A673 (cell line): ENCODE measurements at regions not wholly inside any gene's neighbourhood (a gene's known extent, or its start where the extent isn't known, plus 50 kb on each side); places are given as distances from the start of the nearest gene placed in this dataset.

Source experiments
- BruUV-seq: library from RNA; stranded (reverse); fragments of 400-500 nt; replicated peaks from 2 replicates; lab custom pipeline; 2021; lab: Mats Ljungman, UMichigan
- CTCF ChIA-PET: fragments of 300-600 bp; sonication (Branson Sonifier 250); formaldehyde crosslinking; loops from one replicate; lab custom pipeline; 2022; ENCODE audit warnings: antibody characterized with exemption; lab: Charles Lee
- POLR2A ChIA-PET: fragments of 300-600 bp; sonication (Branson Sonifier 250); formaldehyde crosslinking; loops from one replicate; lab custom pipeline; 2022; ENCODE audit warnings: antibody characterized with exemption; ENCODE audit not compliant: low non-redundant PET; lab: Charles Lee
- DNase-seq: peaks from one replicate; pipeline ENCODE4 v3.0.0-alpha.2; 2015; ENCODE audit warnings: low spot score
- H3K27ac ChIP-seq: fragments of 200-600 bp; sonication (generic); 2 replicates; pipeline ENCODE4 v1.5.1; 2016; ENCODE audit warnings: mixed run types, low read depth, mild to moderate bottlenecking, mixed read lengths, antibody characterized with exemption, low read length; ENCODE audit not compliant: poor library complexity, severe bottlenecking
- H3K27me3 ChIP-seq: fragments of 200-600 bp; sonication (generic); replicated peaks from 2 replicates; pipeline ENCODE4 v1.6.1; 2017; ENCODE audit warnings: mixed run types, low read depth, mild to moderate bottlenecking, mixed read lengths, antibody characterized with exemption, low read length; ENCODE audit not compliant: insufficient read depth, poor library complexity
- H3K36me3 ChIP-seq: fragments of 200-600 bp; sonication (generic); 2 replicates; pipeline ENCODE4 v1.6.1; 2016; ENCODE audit warnings: mixed run types, mild to moderate bottlenecking, mixed read lengths, antibody characterized with exemption, low read length; ENCODE audit not compliant: insufficient read depth, poor library complexity, severe bottlenecking
- H3K4me1 ChIP-seq: fragments of 200-600 bp; sonication (generic); 2 replicates; pipeline ENCODE4 v1.6.1; 2017; ENCODE audit warnings: mixed run types, mild to moderate bottlenecking, mixed read lengths, antibody characterized with exemption, low read length; ENCODE audit not compliant: insufficient read depth, poor library complexity, severe bottlenecking
- H3K4me3 ChIP-seq: fragments of 200-600 bp; sonication (generic); 2 replicates; pipeline ENCODE4 v1.5.1; 2016; ENCODE audit warnings: low read depth, mixed run types, mild to moderate bottlenecking, mixed read lengths, low read length; ENCODE audit not compliant: poor library complexity, severe bottlenecking
- H3K9me3 ChIP-seq: fragments of 200-600 bp; sonication (generic); 2 replicates; pipeline ENCODE4 v1.6.1; 2016; ENCODE audit warnings: mixed run types, low read depth, mild to moderate bottlenecking, mixed read lengths, antibody characterized with exemption, low read length; ENCODE audit not compliant: poor library complexity, severe bottlenecking
- EZH2 ChIP-seq: fragments of 200-600 bp; sonication (generic); IDR thresholded peaks from 2 replicates; pipeline ENCODE4 v1.6.1; 2017; ENCODE audit warnings: borderline replicate concordance, low read depth, mild to moderate bottlenecking, mixed read lengths, antibody characterized with exemption, low read length; ENCODE audit not compliant: poor library complexity, severe bottlenecking
- intact Hi-C: fragments of 100-400 bp; cut with micrococcal nuclease; formaldehyde crosslinking; loops from one replicate; pipeline ENCODE4 v1.10.0; 2022; ENCODE audit not compliant: unreplicated experiment
- TF ChIP-seq, protein P1 (sequence below): fragments of 300-800, 200-600 bp; sonication (generic); conservative IDR thresholded peaks from 2 replicates; pipeline ENCODE4 v1.5.1; 2017; ENCODE audit warnings: low read depth, mild to moderate bottlenecking, antibody characterized with exemption, low read length, moderate library complexity, mixed read lengths

GRCh38 chr6:88358846-88359245 lies 192.7 kb upstream of the CNR1 start:
- H3K27ac ChIP-seq = no peak overlapping the region
- TF ChIP-seq EZH2 = no peak
- TF ChIP-seq, protein P1, sequence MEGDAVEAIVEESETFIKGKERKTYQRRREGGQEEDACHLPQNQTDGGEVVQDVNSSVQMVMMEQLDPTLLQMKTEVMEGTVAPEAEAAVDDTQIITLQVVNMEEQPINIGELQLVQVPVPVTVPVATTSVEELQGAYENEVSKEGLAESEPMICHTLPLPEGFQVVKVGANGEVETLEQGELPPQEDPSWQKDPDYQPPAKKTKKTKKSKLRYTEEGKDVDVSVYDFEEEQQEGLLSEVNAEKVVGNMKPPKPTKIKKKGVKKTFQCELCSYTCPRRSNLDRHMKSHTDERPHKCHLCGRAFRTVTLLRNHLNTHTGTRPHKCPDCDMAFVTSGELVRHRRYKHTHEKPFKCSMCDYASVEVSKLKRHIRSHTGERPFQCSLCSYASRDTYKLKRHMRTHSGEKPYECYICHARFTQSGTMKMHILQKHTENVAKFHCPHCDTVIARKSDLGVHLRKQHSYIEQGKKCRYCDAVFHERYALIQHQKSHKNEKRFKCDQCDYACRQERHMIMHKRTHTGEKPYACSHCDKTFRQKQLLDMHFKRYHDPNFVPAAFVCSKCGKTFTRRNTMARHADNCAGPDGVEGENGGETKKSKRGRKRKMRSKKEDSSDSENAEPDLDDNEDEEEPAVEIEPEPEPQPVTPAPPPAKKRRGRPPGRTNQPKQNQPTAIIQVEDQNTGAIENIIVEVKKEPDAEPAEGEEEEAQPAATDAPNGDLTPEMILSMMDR = no peak
- no peak overlapping the region for H3K4me3 ChIP-seq
- ChIA-PET POLR2A (no interaction called here), CTCF (no interaction called here)
- H3K27me3 ChIP-seq = peaks cover 6% of the 10 kb centered on the region
- H3K9me3 ChIP-seq = no peaks in the 10 kb centered on the region
- no TSS peak for BruUV-seq
- DNase-seq = no peak
- no peaks in the 10 kb centered on the region for H3K4me1 ChIP-seq
- no peaks in the 10 kb centered on the region for H3K36me3 ChIP-seq
- intact Hi-C loops = no loop called here

DNA sequence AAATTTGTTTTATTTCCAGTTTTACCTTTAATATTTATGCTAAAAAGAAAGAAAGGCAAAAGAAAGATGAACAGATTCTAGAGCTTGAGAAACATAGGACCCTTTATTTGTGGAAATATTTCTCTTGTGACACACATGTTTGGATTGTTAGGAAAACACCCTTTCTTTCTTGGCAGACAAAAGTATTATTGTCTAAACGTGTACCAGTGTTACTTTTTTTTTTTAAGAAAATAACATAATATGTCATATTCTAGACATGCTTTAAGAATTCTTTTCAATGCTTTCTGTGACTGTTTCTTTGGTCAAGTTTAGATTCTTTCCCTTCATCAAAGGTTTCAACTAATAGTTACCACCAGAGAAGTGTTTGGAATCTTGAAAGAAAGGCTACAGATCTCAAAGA lies 183.4 kb upstream of the CNR1 start:
- TF ChIP-seq, protein P1 = no peak
- TF ChIP-seq EZH2 = no peak
- Histone ChIP-seq H3K9me3 (no peaks in the 10 kb centered on the region), H3K27me3 (no peaks in the 10 kb centered on the region), H3K27ac (no peak overlapping the region), H3K4me3 (no peak overlapping the region), H3K4me1 (no peaks in the 10 kb centered on the region), H3K36me3 (no peaks in the 10 kb centered on the region)
- ChIA-PET CTCF (no interaction called here), POLR2A (no interaction called here)
- BruUV-seq = no TSS peak
- intact Hi-C loops = no loop called here
- no peak for DNase-seq

DNA sequence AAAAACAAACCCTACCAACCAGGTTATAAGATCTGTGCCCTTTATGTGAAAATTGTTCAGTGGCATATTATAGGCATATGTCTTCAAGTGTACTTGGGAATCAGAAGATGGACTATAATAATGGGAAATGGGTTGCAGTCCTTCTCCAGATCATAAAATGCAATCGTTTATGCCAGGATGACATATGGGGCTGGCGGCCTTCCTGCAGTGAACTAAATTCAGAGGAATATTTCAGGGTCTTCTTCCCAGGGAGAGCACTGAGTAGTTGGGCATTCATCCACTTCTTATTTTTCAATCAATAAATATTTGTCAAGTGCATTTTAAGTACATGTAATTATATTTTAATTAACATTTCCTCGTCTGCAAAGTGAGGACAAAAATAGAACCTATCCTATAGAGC lies 176.2 kb upstream of the CNR1 start:
- Histone ChIP-seq H3K4me1 (no peaks in the 10 kb centered on the region), H3K36me3 (no peaks in the 10 kb centered on the region), H3K4me3 (no peak overlapping the region), H3K27ac (no peak overlapping the region), H3K27me3 (no peaks in the 10 kb centered on the region), H3K9me3 (no peaks in the 10 kb centered on the region)
- POLR2A ChIA-PET = no interaction called here
- BruUV-seq = no TSS peak
- CTCF ChIA-PET = no interaction called here
- intact Hi-C loops = no loop called here
- DNase-seq = no peak
- TF ChIP-seq EZH2 = no peak
- TF ChIP-seq, protein P1 = no peak
